OCI-LY7 (cell line): ENCODE measurements at regions not wholly inside any gene's neighbourhood (a gene's known extent, or its start where the extent isn't known, plus 50 kb on each side); places are given as distances from the start of the nearest gene placed in this dataset. TPM values are rescaled to one million over a fixed set of nuclear protein-coding genes. Genes with fewer than 3 reads are reported as not detected.

Experiments
- small RNA-seq: library from RNA; depleted of rRNA; stranded (forward); fragments of <200 nt; gene quantifications from one replicate; pipeline ENCODE3, GENCODE V24; 2014

Small RNA genes in the stretch of these regions (small RNA-seq; reads per million reads assigned to genes)
- gene AL451054.2 (not detected), gene BTF3P9 (not detected)
